ENCODE measurements at regions not wholly inside any gene's neighbourhood (a gene's known extent, or its start where the extent isn't known, plus 50 kb on each side); places are given as distances from the start of the nearest gene placed in this dataset.

DNA sequence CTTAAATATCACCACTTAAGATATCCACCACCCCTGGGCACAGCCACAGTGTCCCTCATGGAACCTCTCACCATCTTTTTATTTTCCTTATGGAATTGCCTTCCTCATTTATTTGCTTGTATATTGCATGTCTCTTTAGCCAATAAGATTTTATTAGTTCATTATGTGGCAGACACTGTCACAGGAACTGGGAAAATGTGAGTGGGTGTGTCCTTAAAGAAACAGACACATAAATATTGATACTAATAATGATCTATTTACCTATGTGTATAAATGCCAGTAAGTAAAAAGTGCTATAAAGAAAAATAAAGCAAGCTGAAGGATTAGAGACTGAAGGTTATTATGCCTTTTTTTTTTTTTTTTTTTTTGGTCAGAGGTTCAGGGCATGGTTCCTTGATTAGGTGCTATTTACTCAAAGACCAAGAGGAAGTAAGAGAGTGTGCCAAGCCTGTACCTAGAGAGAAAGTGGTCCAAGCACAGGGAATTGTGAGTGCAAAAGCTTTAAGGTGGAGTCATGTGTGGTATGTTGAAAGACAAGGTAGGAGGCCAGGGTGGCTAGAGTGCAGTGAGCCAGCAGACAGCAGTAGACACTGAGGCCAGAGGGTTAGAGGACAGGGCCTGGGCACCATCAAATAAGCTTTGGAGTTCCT is 589.0 kb downstream of the USP25 start:
- ATAC-seq (no peak), DNase-seq (no peak)
- Histone ChIP-seq H3K36me3 (ENCODE audit: low read depth) (no peaks in the 10 kb centered on the region), H3K4me3 (no peak overlapping the region), H3K9me3 (no peaks in the 10 kb centered on the region), H3K4me1 (ENCODE audit: low read depth) (no peaks in the 10 kb centered on the region)
- intact Hi-C loops (cut with DNase I, micrococcal nuclease): no loop called here
- TF ChIP-seq, protein P1, sequence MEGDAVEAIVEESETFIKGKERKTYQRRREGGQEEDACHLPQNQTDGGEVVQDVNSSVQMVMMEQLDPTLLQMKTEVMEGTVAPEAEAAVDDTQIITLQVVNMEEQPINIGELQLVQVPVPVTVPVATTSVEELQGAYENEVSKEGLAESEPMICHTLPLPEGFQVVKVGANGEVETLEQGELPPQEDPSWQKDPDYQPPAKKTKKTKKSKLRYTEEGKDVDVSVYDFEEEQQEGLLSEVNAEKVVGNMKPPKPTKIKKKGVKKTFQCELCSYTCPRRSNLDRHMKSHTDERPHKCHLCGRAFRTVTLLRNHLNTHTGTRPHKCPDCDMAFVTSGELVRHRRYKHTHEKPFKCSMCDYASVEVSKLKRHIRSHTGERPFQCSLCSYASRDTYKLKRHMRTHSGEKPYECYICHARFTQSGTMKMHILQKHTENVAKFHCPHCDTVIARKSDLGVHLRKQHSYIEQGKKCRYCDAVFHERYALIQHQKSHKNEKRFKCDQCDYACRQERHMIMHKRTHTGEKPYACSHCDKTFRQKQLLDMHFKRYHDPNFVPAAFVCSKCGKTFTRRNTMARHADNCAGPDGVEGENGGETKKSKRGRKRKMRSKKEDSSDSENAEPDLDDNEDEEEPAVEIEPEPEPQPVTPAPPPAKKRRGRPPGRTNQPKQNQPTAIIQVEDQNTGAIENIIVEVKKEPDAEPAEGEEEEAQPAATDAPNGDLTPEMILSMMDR (IDR thresholded peaks at IDR 0.05): no peak

DNA sequence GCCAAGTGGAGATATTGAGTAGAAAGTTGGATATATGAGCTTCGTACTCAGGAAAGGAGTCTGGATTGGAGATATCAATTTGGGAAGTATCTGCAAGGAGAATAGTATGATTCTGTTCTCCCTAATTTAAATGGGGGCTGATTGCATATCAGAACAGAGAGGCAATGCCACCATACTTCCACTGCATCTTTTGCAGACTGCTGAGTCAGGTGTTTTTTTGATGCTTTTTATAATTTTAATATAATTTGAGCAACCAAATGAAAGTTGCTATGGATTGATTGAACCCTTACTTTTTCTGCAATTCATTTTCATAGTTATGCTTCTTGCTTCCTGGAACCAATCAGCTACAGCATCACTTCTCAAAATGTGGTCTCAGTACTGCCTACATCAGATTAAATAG is 590.3 kb downstream of the USP25 start:
- Histone ChIP-seq H3K4me1 (ENCODE audit: low read depth) (no peaks in the 10 kb centered on the region), H3K36me3 (ENCODE audit: low read depth) (no peaks in the 10 kb centered on the region), H3K9me3 (no peaks in the 10 kb centered on the region), H3K4me3 (no peak overlapping the region)
- intact Hi-C loops (cut with DNase I, micrococcal nuclease): no loop called here
- TF ChIP-seq, protein P1 (IDR thresholded peaks at IDR 0.05): no peak
- DNase-seq (no peak), ATAC-seq (no peak)

DNA sequence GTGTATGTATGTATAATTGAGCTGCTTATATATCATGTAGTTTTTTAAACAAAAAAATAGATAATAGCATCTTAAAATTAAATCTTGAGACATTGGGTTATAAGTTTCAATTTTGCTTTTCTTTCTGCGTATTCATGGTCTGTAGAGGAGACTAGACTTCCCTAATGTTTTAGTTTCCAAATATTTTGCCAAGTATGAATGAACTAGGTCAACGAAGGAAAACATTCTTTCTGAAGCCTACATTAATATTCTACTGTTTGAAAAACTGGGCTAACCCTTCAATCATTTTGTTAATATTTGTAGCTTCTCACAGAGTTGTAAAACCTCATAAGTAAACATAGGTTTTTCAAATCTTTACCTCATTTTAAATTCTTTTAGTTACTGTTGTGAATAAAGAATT is 592.7 kb downstream of the USP25 start:
- no peak for DNase-seq
- TF ChIP-seq, protein P1 (IDR thresholded peaks at IDR 0.05): no peak
- no peak for ATAC-seq
- Histone ChIP-seq H3K4me3 (no peak overlapping the region), H3K36me3 (ENCODE audit: low read depth) (no peaks in the 10 kb centered on the region), H3K9me3 (no peaks in the 10 kb centered on the region), H3K4me1 (ENCODE audit: low read depth) (no peaks in the 10 kb centered on the region)
- intact Hi-C loops (cut with DNase I, micrococcal nuclease): no loop called here

DNA sequence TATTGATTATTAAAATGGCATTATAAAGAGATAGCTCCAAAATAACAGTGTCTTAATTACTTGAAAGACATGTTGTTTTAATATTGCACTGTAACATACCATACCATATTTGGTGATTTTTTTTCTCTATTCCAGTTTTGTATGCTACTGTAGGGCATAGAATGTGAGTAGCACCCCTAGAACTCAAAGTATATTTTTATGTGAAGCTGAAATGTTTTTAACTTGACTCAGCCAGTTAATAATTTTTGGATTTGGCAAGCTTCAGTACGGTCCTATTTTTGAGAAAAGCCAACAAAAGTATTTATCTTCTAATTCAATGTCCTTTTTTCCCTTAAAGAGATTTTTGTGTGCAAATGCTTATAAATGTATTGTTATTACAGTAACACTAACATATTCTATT is 593.8 kb downstream of the USP25 start:
- intact Hi-C loops (cut with DNase I, micrococcal nuclease): no loop called here
- Histone ChIP-seq H3K4me1 (ENCODE audit: low read depth) (no peaks in the 10 kb centered on the region), H3K36me3 (ENCODE audit: low read depth) (no peaks in the 10 kb centered on the region), H3K9me3 (no peaks in the 10 kb centered on the region), H3K4me3 (no peak overlapping the region)
- no peak for ATAC-seq
- TF ChIP-seq, protein P1 (IDR thresholded peaks at IDR 0.05): no peak
- DNase-seq: no peak

DNA sequence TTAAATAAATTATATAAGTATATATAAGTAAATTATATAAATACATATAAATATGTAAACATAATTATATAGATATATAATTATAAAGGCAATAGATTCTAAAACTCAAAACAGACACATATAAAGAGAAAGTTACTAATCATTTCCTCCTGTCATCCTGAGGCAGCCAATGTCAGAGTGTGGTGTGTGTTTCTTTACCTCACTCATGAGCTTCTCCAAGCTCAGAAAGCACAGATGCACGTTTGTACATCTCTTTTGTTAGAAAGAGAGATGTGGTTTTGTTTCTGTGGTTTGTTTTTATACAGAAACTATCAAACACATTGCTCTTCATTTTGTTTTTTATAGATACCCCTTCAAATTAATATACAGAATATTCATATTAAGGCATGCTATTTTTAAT is 594.8 kb downstream of the USP25 start:
- Histone ChIP-seq H3K4me1 (ENCODE audit: low read depth) (no peaks in the 10 kb centered on the region), H3K9me3 (no peaks in the 10 kb centered on the region), H3K4me3 (no peak overlapping the region), H3K36me3 (ENCODE audit: low read depth) (no peaks in the 10 kb centered on the region)
- ATAC-seq (no peak), DNase-seq (no peak)
- intact Hi-C loops (cut with DNase I, micrococcal nuclease): no loop called here
- TF ChIP-seq, protein P1 (IDR thresholded peaks at IDR 0.05): no peak

All from mucosa of descending colon (tissue), 3 donors.